Activated T-cell treated with anti-CD3 and anti-CD28 coated beads for 24 hours (primary cell): ENCODE measurements at regions not wholly inside any gene's neighbourhood (a gene's known extent, or its start where the extent isn't known, plus 50 kb on each side); places are given as distances from the start of the nearest gene placed in this dataset.

ENCODE experiments used
- DNase-seq: peaks from one replicate; pipeline ENCODE4 v3.0.0-alpha.2; 2020; ENCODE audit warnings: low read depth

GRCh38 chr12:4134448-4135263, 138.9 kb upstream of the CCND2 start:
- DNase-seq, result no peak

GRCh38 chr12:4133636-4134447, 139.7 kb upstream of the CCND2 start:
- DNase-seq, result no peak

GRCh38 chr12:4133029-4133428, 140.5 kb upstream of the CCND2 start:
- no peak for DNase-seq

DNA sequence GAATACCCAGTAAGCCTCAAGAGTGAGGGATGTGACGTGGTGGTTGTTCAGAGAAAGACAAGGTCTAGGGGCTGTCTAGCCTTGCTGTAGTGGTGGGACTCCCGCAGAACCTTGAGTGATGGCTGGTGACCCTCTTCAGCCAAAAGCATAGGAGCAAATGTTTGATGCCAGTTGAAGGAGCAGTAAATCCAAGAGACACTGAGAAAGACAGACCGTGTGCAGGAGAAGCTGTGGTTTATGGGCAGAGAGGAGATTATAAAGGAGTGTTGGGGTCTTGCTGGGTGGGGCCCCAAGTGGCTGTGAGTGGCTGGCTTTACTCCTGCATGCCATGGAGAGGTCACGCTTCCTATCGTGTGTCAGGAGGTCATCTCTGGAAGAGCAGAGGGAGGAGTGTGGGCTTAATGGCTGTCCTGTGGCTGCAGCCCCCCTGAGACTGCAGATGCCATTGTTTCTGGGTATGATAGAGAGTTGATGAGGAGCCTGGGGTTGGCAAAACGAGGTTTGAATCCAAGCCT, 152.0 kb upstream of the CCND2 start:
- no peak for DNase-seq

DNA sequence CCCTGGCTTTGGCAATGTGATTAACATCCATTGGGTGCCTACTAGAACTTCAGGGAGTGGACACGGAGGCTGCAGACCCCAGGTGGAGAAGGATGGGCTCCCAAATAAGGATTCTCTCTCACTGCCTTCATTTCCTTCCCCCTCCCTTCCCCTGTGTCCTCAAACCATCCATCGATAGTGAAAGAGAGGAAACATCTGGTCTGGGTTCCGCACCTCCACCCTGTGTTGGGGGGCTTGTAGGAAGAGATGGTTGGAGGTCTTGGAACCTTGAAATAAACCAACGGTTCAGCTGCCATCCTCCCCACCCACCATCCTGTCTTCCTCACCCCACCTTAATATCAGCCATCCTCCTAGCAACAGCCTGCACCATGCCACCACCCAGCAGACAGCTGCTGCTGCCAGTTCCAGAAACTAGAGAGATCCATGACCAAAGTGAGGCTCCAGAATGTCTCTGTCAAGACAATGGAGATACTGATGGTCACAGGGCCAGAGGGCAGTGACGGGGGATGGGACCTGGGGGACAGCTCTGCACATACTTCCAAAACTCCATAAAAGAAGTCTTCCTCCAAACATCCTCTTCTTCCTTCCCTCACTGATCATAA, 153.1 kb upstream of the CCND2 start:
- DNase-seq, result no peak

GRCh38 chr12:4119157-4119761, 154.3 kb upstream of the CCND2 start:
- no peak for DNase-seq

GRCh38 chr12:4118601-4119156, 154.9 kb upstream of the CCND2 start:
- DNase-seq, result no peak

GRCh38 chr12:4118017-4118510, 155.5 kb upstream of the CCND2 start:
- DNase-seq, result no peak

DNA sequence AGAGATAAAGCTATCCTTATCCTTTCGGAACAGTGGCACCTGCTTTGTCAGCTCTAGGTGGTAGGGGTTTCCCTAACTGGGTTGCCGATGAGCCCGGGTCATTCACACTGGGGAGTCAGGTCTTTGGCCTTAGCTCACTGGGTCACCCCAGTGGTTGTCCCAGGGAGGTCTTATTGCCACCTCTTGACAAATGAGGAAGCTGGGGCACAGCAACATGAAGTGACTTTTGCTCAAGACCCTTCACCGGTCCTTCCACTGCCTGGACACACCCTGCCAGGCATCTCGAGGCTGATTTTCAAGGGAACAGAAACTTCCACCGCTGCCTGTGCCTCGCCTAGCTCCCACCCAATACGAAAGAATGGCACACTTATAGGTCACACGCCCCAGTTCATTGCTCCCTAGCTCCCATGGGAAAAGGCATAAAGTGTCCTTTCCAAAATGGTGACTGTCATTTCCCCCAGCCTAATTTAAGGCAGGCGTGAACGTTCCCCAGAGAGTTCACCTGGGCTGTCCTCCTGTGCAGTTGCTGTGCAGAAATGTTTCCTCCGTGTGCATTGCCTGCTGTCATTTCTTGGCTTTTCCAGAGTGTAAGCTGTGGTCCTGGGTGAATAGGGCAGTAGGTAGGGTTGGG, 156.1 kb upstream of the CCND2 start:
- no peak for DNase-seq

GRCh38 chr12:4116251-4117111, 157.1 kb upstream of the CCND2 start:
- DNase-seq, result no peak

DNA sequence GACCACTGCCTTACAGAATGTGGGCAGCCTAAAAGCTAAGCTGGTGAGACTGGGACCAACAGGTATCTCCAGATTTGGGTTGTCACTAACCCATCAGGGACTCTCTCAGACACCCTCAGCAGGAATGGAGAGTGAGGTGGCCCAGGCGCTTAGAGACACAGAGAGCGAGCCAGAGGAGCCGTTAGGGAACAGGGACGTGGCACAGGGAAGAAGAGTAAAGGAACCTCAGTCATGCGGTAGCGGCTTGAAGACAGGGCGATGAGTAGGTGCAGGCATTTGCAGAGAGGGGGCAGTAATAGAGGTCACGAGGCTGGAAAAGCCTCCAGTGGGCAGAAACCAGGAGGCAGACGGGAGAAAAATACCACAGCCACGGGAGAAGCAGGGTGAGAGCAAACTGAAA, 158.0 kb upstream of the CCND2 start:
- DNase-seq, result no peak

- DNase-seq, result no peak
These were observed 158.6 kb upstream of the CCND2 start for GRCh38 chr12:4114986-4115385.

DNA sequence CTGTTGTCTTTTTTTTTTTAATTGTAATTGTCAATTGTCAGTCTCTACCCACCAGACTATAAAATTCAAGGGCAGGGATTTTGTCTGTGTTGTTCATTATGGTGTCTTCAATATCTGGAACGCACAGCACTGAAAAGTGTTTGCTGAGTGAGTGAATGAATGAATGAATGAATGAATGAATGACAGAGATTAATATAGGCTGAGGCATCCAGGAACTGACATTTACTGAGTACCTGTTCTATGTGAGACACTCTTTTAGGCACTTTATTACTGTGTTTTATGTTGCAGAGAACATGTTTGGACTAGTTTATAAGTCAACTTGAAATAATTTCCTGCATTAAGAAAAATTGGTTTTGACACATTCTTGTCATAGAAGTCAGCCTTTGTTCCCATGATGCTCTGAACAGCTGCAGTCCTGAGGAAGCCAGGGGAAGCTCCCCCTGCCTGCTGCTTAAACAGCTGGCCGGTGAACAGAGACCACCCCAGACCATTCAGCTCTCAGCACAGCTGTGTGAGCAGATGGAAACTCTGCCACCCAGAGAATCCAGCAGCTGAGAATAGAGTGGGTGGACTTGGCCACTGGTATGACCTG, 160.7 kb upstream of the CCND2 start:
- DNase-seq, result no peak

DNA sequence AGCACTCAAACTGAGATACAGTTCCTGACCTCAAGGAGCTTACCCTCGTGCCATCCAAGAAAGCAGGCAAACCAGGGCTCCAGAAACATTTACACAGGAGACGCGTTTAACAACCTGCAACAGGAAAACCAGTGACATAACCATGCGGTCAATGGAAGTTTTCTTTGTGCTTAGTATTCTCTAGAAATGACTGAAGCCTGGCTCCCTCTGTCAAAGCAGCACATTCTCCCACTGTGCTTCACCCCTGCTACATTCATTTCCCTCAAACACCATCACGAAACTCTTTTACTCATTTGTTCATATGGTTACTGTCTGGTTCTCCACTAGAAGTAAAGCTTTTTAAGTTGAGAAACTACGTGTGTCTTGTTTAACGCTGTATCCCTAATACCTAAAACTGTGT, 161.3 kb upstream of the CCND2 start:
- no peak for DNase-seq

GRCh38 chr12:4111010-4111409, 162.6 kb upstream of the CCND2 start:
- DNase-seq, result no peak

DNA sequence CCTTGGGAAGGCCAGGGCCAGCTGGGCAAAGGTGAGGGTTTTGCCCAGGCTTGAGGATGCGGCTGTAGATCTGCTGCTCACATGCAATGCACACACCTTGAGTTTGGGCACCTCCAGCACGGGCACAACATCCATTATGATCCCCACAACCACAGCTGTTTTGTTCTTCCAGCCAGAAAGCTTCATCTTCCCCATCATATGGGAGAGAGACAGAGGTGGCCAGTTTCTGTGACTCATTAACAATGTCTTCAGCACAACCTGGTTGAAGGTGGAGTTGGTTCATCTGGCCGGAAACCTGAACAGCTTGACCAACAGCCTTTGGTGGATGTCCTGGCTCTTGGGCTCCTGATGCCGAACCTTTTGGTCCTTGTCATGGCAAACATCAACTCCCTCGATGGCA, 163.7 kb upstream of the CCND2 start:
- no peak for DNase-seq

DNA sequence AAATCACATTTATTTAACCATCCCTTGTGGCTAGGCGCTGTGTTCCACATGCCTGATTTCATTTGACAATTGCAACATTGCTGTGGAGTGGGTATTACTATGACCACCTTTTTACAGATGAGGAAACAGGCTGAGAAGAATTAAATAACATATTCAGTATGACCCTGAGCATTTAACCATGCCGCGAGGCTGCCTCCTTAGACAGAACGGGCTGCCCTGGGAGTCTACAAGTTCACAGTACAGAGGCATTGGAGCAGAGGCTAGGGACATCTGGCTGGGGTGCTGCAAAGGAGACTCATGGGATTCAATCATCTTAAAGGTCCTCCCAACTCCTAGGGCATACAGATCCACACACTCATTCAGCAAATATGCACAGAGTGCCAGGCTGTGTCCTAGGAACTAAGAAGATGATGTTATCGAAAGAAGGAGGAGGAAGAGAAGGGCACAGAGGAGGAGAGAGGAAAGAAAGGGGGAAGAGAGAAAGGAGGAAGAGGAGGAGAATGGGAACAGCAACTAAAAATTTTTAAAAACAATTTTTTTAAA, 164.7 kb upstream of the CCND2 start:
- no peak for DNase-seq

- no peak for DNase-seq
These were observed 165.5 kb upstream of the CCND2 start for GRCh38 chr12:4107911-4108697.

- peak; percentile 75 for DNase-seq
These were observed 166.1 kb upstream of the CCND2 start for GRCh38 chr12:4107436-4107878.
